ENCODE measurements at regions not wholly inside any gene's neighbourhood (a gene's known extent, or its start where the extent isn't known, plus 50 kb on each side); places are given as distances from the start of the nearest gene placed in this dataset.

GRCh38 chr10:70950801-70951200 lies 62.4 kb upstream of the PCBD1 start:
- no peak for DNase-seq (ENCODE audit: low read depth)
- H3K4me3 ChIP-seq (ENCODE audit: low read length) = no peak overlapping the region
- no peak for TF ChIP-seq CTCF (conservative IDR thresholded peaks at IDR 0.05; ENCODE audit: low read length)

GRCh38 chr10:70952401-70952800 lies 64.0 kb upstream of the PCBD1 start:
- no peak for TF ChIP-seq CTCF (conservative IDR thresholded peaks at IDR 0.05; ENCODE audit: low read length)
- no peak for DNase-seq (ENCODE audit: low read depth)

GRCh38 chr10:70952921-70953320 lies 64.6 kb upstream of the PCBD1 start:
- DNase-seq (ENCODE audit: low read depth) = no peak
- TF ChIP-seq CTCF (conservative IDR thresholded peaks at IDR 0.05; ENCODE audit: low read length) = no peak
- no peak overlapping the region for H3K4me3 ChIP-seq (ENCODE audit: low read length)

More at GRCh38 chr10:70952401-70952800, 64.0 kb upstream of the PCBD1 start:
- no peak overlapping the region for H3K4me3 ChIP-seq (ENCODE audit: low read length)

- H3K4me3 ChIP-seq (ENCODE audit: low read length) = no peak overlapping the region
- no peak for TF ChIP-seq CTCF (conservative IDR thresholded peaks at IDR 0.05; ENCODE audit: low read length)
- no peak for DNase-seq (ENCODE audit: low read depth)
Measured at GRCh38 chr10:70954381-70955176, 66.2 kb upstream of the PCBD1 start.

- H3K4me3 ChIP-seq (ENCODE audit: low read length) = no peak overlapping the region
- no peak for TF ChIP-seq CTCF (conservative IDR thresholded peaks at IDR 0.05; ENCODE audit: low read length)
- no peak for DNase-seq (ENCODE audit: low read depth)
Measured at GRCh38 chr10:70956029-70956759, 67.8 kb upstream of the PCBD1 start.

GRCh38 chr10:70958396-70958795 lies 70.0 kb upstream of the PCBD1 start:
- TF ChIP-seq CTCF (conservative IDR thresholded peaks at IDR 0.05; ENCODE audit: low read length) = no peak
- no peak for DNase-seq (ENCODE audit: low read depth)
- H3K4me3 ChIP-seq (ENCODE audit: low read length) = no peak overlapping the region

- no peak for DNase-seq (ENCODE audit: low read depth)
- no peak overlapping the region for H3K4me3 ChIP-seq (ENCODE audit: low read length)
- no peak for TF ChIP-seq CTCF (conservative IDR thresholded peaks at IDR 0.05; ENCODE audit: low read length)
Measured at GRCh38 chr10:70960316-70960715, 72.0 kb upstream of the PCBD1 start.
